ENCODE measurements at regions not wholly inside any gene's neighbourhood (a gene's known extent, or its start where the extent isn't known, plus 50 kb on each side); places are given as distances from the start of the nearest gene placed in this dataset.
"Not testable (repeated sequence)": the region's sequence is repeated elsewhere in the genome, so short reads cannot be mapped to it uniquely, and the experiment has no call there.

GRCh38 chr15:35992791-35993190 is 446.8 kb upstream of the DPH6 start:
- no peak for DNase-seq (ENCODE audit: low spot score)

- no peak for DNase-seq (ENCODE audit: low spot score)
Measured at GRCh38 chr15:35993196-35993595, 447.2 kb upstream of the DPH6 start.

GRCh38 chr15:35994876-35995275 is 448.9 kb upstream of the DPH6 start:
- DNase-seq (ENCODE audit: low spot score): no peak

- no peak for DNase-seq (ENCODE audit: low spot score)
Measured at GRCh38 chr15:35998663-35999602, 453.0 kb upstream of the DPH6 start.

- no peak for DNase-seq (ENCODE audit: low spot score)
Measured at GRCh38 chr15:36004891-36005490, 459.0 kb upstream of the DPH6 start.

GRCh38 chr15:36005542-36005941 is 459.6 kb upstream of the DPH6 start:
- DNase-seq (ENCODE audit: low spot score): no peak

- no peak for DNase-seq (ENCODE audit: low spot score)
Measured at GRCh38 chr15:36007699-36008098, 461.7 kb upstream of the DPH6 start.

GRCh38 chr15:36008719-36009118 is 462.8 kb upstream of the DPH6 start:
- DNase-seq (ENCODE audit: low spot score): no peak

- no peak for DNase-seq (ENCODE audit: low spot score)
Measured at GRCh38 chr15:36024031-36024688, 478.2 kb upstream of the DPH6 start.

GRCh38 chr15:36026627-36027283 is 480.8 kb upstream of the DPH6 start:
- DNase-seq (ENCODE audit: low spot score): no peak

- no peak for DNase-seq (ENCODE audit: low spot score)
Measured at GRCh38 chr15:36029606-36030210, 483.7 kb upstream of the DPH6 start.

- DNase-seq (ENCODE audit: low spot score): no peak
Measured at GRCh38 chr15:36039996-36040572, 494.1 kb upstream of the DPH6 start.

GRCh38 chr15:36047018-36047716 is 501.2 kb upstream of the DPH6 start:
- not testable (repeated sequence) for DNase-seq (ENCODE audit: low spot score)

- no peak for DNase-seq (ENCODE audit: low spot score)
Measured at GRCh38 chr15:36050899-36051298, 504.9 kb upstream of the DPH6 start.

GRCh38 chr15:36052641-36053040 is 506.7 kb upstream of the DPH6 start:
- not testable (repeated sequence) for DNase-seq (ENCODE audit: low spot score)

- no peak for DNase-seq (ENCODE audit: low spot score)
Measured at GRCh38 chr15:36053746-36054145, 507.8 kb upstream of the DPH6 start.

- DNase-seq (ENCODE audit: low spot score): no peak
Measured at GRCh38 chr15:36059596-36059995, 513.6 kb upstream of the DPH6 start.

- no peak for DNase-seq (ENCODE audit: low spot score)
Measured at GRCh38 chr15:36062357-36062756, 516.4 kb upstream of the DPH6 start.

GRCh38 chr15:36066757-36067156 is 512.7 kb upstream of the CDIN1 start:
- DNase-seq (ENCODE audit: low spot score): no peak

- no peak for DNase-seq (ENCODE audit: low spot score)
Measured at GRCh38 chr15:36067483-36068274, 511.7 kb upstream of the CDIN1 start.
